HepG2 (cell line): ENCODE measurements at regions not wholly inside any gene's neighbourhood (a gene's known extent, or its start where the extent isn't known, plus 50 kb on each side); places are given as distances from the start of the nearest gene placed in this dataset.

ENCODE experiments used
- ATAC-seq: fragments of 200-7000 bp; cut with Tn5 transposase; 3 replicates; pipeline ENCODE4 v1.9.1; 2020; ENCODE audit warnings: mild to moderate bottlenecking, moderate library complexity
- BruUV-seq: library from RNA; stranded (reverse); fragments of 400-500 nt; replicated peaks from 2 replicates; lab custom pipeline; 2021; lab: Mats Ljungman, UMichigan
- CTCF ChIA-PET: fragments of 300-600 bp; formaldehyde crosslinking; extraction: SDS; loops from one replicate; lab custom pipeline; 2021; ENCODE audit warnings: low total read pairs, inconsistent platforms, low intra/inter-chr PET ratio; lab: Yijun Ruan, JAX
- POLR2A ChIA-PET: fragments of 350-600 bp; sonication (Branson Sonifier 250); formaldehyde crosslinking; loops from one replicate; lab custom pipeline; 2020; ENCODE audit warnings: antibody characterized with exemption, inconsistent platforms; lab: Yijun Ruan, JAX
- DNase-seq: peaks from one replicate; pipeline ENCODE4 v3.0.0-alpha.2; 2015; ENCODE audit warnings: low spot score
- FAIRE-seq: peaks from 3 replicates; lab custom pipeline; 2011; peaks lifted over from hg19 to GRCh38; lab: Jason Lieb, UNC
- H2AFZ ChIP-seq: one replicate; pipeline ENCODE4 v1.6.1; 2011; ENCODE audit warnings: low read length, inconsistent platforms
- H3K27ac ChIP-seq: fragments of 300-600 bp; 3 replicates; pipeline ENCODE4 v1.8.0; 2011; ENCODE audit warnings: mixed run types, mild to moderate bottlenecking, mixed read lengths, low read length, inconsistent platforms; ENCODE audit not compliant: insufficient read depth; ENCODE audit errors: extremely low read length
- H3K27me3 ChIP-seq, 2 experiments: fragments of 200-600 bp in 1 of 2; 2 replicates in 1 of 2; 3 replicates in 1 of 2; pipeline versions ENCODE4 v1.6.0 to v1.8.0; 2011; ENCODE audit warnings: low read length in 2 of 2, mild to moderate bottlenecking in 2 of 2, moderate library complexity in 2 of 2, inconsistent platforms in 1 of 2; ENCODE audit not compliant: insufficient read depth in 2 of 2, control insufficient read depth in 1 of 2
- H3K36me3 ChIP-seq, 2 experiments: fragments of 200-600 bp in 1 of 2; replicated peaks in 1 of 2; 2 replicates in 1 of 2; 3 replicates in 1 of 2; pipeline versions ENCODE4 v1.5.1 to v1.8.0; 2011; ENCODE audit warnings: low read length in 2 of 2, inconsistent platforms in 1 of 2; ENCODE audit not compliant: insufficient read depth in 2 of 2, control insufficient read depth in 1 of 2
- H3K4me1 ChIP-seq: 2 replicates; pipeline ENCODE4 v1.5.1; 2012; ENCODE audit warnings: low read length, inconsistent platforms; ENCODE audit not compliant: insufficient read depth
- H3K4me2 ChIP-seq: 2 replicates; pipeline ENCODE4 v1.6.0; 2011; ENCODE audit warnings: low read depth, low read length, inconsistent platforms
- H3K4me3 ChIP-seq, 3 experiments: fragments of 200-600 bp in 1 of 3; sonication (generic), shearing (Covaris generic) in 1 of 3; replicated peaks in 1 of 3; 2 replicates each; pipeline ENCODE4 v1.5.1; 2011 to 2016; ENCODE audit warnings: low read length in 3 of 3, inconsistent platforms in 2 of 3, low read depth in 2 of 3, mild to moderate bottlenecking in 2 of 3, control low read depth in 1 of 3, mixed read lengths in 1 of 3; ENCODE audit not compliant: insufficient read depth in 1 of 3
- H3K79me2 ChIP-seq: one replicate; pipeline ENCODE4 v1.6.1; 2011; ENCODE audit warnings: low read length, inconsistent platforms; ENCODE audit not compliant: insufficient read depth
- H3K9ac ChIP-seq: 2 replicates; pipeline ENCODE4 v1.6.0; 2011; ENCODE audit warnings: mild to moderate bottlenecking, low read depth, low read length, inconsistent platforms; ENCODE audit not compliant: insufficient read depth
- H3K9me3 ChIP-seq: 2 replicates; pipeline ENCODE4 v1.5.1; 2012; ENCODE audit warnings: mild to moderate bottlenecking, low read length
- H4K20me1 ChIP-seq: 2 replicates; pipeline ENCODE4 v1.6.0; 2011; ENCODE audit warnings: inconsistent platforms, mild to moderate bottlenecking, low read length, moderate library complexity; ENCODE audit not compliant: insufficient read depth
- EZH2 ChIP-seq: conservative IDR thresholded peaks from 2 replicates; pipeline ENCODE4 v1.6.1; 2012; ENCODE audit warnings: mild to moderate bottlenecking, low read depth, low read length, moderate library complexity
- IRX3 ChIP-seq: sonication (generic); formaldehyde crosslinking; IDR thresholded peaks from 2 replicates; pipeline ENCODE4 v1.8.1; 2023; ENCODE audit warnings: mild to moderate bottlenecking, low read depth, missing genetic modification reagents, borderline replicate concordance
- MBD4 ChIP-seq: IDR thresholded peaks from 2 replicates; pipeline ENCODE4 v1.6.1; 2012; ENCODE audit warnings: low read length, inconsistent platforms, borderline replicate concordance
- NONO ChIP-seq, 2 experiments: fragments of 450-650 bp in 1 of 2; sonication (generic) in 1 of 2; formaldehyde crosslinking in 1 of 2; IDR thresholded peaks in 1 of 2; conservative IDR thresholded peaks in 1 of 2; 2 replicates each; pipeline versions ENCODE4 v1.6.1 to v1.8.0; 2017 to 2022; ENCODE audit warnings: mild to moderate bottlenecking in 1 of 2, missing genetic modification reagents in 1 of 2, moderate library complexity in 1 of 2
- REXO4 ChIP-seq: sonication (generic); formaldehyde crosslinking; IDR thresholded peaks from 2 replicates; pipeline ENCODE4 v1.8.0; 2022; ENCODE audit warnings: missing genetic modification reagents, mild to moderate bottlenecking, borderline replicate concordance
- ZNF207 ChIP-seq: fragments of 450-650 bp; IDR thresholded peaks from 2 replicates; pipeline ENCODE4 v1.6.1; 2016; ENCODE audit warnings: antibody characterized with exemption, borderline replicate concordance
- ZNF224 ChIP-seq: sonication (generic); formaldehyde crosslinking; IDR thresholded peaks from 2 replicates; pipeline ENCODE4 v1.5.0; 2020; ENCODE audit warnings: mild to moderate bottlenecking, missing genetic modification reagents
- ZNF317 ChIP-seq: sonication (generic); formaldehyde crosslinking; IDR thresholded peaks from 2 replicates; pipeline ENCODE4 v1.5.0; 2020; ENCODE audit warnings: mild to moderate bottlenecking, missing genetic modification reagents
- ZNF326 ChIP-seq: sonication (generic); formaldehyde crosslinking; IDR thresholded peaks from 2 replicates; pipeline ENCODE4 v1.4.0; 2020; ENCODE audit warnings: missing genetic modification reagents, borderline replicate concordance
- WGBS: methylation state at CpG from one replicate; pipeline ENCODE4 v1.1.6; 2017; ENCODE audit warnings: low lambda C conversion rate; 5-methylcytosine and 5-hydroxymethylcytosine counted together
- in situ Hi-C: cut with HindIII; loops from 2 replicates; pipeline ENCODE4 v1.10.0; 2017; ENCODE audit warnings: low pct_unique_long_range_greater_than_20kb; ENCODE audit not compliant: extremely low pct_ligation_motif_present
- intact Hi-C: fragments of 100-400 bp; cut with micrococcal nuclease; formaldehyde crosslinking; loops from one replicate; pipeline ENCODE4 v1.10.0; 2022; ENCODE audit not compliant: unreplicated experiment
- TF ChIP-seq, protein P1 (sequence below): sonication (generic); formaldehyde crosslinking; IDR thresholded peaks from 2 replicates; pipeline ENCODE4 v1.4.0; 2020; ENCODE audit warnings: missing genetic modification reagents
- TF ChIP-seq, protein P2 (sequence below): sonication (generic); formaldehyde crosslinking; IDR thresholded peaks from 2 replicates; pipeline ENCODE4 v1.5.1; 2020; ENCODE audit warnings: mild to moderate bottlenecking, moderate library complexity, missing genetic modification reagents
- TF ChIP-seq, protein P3 (sequence below): sonication (generic); formaldehyde crosslinking; IDR thresholded peaks from 2 replicates; pipeline ENCODE4 v1.9.0; 2022; ENCODE audit warnings: missing genetic modification reagents, mild to moderate bottlenecking, borderline replicate concordance

DNA sequence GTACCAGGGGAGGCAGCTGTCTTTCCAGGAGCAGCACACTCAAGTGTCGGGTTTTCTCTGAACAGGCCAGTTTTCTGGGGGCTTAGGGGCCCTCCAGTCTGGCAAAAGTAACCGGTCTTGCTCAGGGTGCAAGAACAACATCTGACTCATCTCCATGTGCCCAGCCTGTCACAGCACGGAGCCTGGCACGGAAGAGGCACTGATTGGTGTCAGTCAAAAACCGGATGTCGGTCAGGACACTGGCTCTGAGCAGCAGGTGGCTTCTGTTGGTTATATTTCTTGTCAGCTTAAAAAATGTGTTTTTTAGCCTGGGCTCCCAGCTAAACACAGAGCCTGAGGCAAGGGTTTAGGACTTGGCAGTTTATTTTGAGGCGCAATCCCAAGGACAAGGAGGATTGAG, 139.9 kb downstream of the FBLN2 start (continued):
- TF ChIP-seq NONO (IDR thresholded peaks at IDR 0.05) (no peak), NONO (CRISPR knock-in tag; conservative IDR thresholded peaks at IDR 0.05) (no peak), IRX3 (no peak), EZH2 (no peak)
- TF ChIP-seq, protein P1, sequence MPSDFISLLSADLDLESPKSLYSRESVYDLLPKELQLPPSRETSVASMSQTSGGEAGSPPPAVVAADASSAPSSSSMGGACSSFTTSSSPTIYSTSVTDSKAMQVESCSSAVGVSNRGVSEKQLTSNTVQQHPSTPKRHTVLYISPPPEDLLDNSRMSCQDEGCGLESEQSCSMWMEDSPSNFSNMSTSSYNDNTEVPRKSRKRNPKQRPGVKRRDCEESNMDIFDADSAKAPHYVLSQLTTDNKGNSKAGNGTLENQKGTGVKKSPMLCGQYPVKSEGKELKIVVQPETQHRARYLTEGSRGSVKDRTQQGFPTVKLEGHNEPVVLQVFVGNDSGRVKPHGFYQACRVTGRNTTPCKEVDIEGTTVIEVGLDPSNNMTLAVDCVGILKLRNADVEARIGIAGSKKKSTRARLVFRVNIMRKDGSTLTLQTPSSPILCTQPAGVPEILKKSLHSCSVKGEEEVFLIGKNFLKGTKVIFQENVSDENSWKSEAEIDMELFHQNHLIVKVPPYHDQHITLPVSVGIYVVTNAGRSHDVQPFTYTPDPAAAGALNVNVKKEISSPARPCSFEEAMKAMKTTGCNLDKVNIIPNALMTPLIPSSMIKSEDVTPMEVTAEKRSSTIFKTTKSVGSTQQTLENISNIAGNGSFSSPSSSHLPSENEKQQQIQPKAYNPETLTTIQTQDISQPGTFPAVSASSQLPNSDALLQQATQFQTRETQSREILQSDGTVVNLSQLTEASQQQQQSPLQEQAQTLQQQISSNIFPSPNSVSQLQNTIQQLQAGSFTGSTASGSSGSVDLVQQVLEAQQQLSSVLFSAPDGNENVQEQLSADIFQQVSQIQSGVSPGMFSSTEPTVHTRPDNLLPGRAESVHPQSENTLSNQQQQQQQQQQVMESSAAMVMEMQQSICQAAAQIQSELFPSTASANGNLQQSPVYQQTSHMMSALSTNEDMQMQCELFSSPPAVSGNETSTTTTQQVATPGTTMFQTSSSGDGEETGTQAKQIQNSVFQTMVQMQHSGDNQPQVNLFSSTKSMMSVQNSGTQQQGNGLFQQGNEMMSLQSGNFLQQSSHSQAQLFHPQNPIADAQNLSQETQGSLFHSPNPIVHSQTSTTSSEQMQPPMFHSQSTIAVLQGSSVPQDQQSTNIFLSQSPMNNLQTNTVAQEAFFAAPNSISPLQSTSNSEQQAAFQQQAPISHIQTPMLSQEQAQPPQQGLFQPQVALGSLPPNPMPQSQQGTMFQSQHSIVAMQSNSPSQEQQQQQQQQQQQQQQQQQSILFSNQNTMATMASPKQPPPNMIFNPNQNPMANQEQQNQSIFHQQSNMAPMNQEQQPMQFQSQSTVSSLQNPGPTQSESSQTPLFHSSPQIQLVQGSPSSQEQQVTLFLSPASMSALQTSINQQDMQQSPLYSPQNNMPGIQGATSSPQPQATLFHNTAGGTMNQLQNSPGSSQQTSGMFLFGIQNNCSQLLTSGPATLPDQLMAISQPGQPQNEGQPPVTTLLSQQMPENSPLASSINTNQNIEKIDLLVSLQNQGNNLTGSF (CRISPR knock-in tag), result no peak
- TF ChIP-seq, protein P2, sequence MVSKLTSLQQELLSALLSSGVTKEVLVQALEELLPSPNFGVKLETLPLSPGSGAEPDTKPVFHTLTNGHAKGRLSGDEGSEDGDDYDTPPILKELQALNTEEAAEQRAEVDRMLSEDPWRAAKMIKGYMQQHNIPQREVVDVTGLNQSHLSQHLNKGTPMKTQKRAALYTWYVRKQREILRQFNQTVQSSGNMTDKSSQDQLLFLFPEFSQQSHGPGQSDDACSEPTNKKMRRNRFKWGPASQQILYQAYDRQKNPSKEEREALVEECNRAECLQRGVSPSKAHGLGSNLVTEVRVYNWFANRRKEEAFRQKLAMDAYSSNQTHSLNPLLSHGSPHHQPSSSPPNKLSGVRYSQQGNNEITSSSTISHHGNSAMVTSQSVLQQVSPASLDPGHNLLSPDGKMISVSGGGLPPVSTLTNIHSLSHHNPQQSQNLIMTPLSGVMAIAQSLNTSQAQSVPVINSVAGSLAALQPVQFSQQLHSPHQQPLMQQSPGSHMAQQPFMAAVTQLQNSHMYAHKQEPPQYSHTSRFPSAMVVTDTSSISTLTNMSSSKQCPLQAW (CRISPR knock-in tag), result no peak

DNA sequence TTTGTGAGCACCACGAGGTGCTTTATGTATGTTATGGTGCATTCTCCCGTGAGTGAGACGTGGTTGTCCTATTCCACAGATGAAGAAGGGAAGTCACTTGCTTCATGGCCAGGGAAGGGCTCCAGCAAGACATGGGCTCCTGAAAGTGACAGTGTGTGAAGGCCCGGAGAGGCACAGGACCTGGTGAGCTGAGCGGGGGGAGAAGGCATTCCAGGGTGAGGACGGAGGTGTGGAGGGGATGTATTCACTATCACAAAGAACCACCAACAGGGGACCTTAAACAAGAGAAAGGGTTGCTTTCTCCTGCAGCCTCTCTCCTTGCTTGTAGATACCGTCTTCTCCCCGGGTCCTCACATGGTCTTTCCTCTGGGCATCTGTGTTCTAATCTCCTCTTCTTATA, 139.1 kb downstream of the FBLN2 start:
- Histone ChIP-seq H3K4me3 (no peak overlapping the region), H4K20me1 (no peaks in the 10 kb centered on the region), H3K9ac (no peak overlapping the region), H3K27ac (no peak overlapping the region), H3K79me2 (no peaks in the 10 kb centered on the region), H3K27me3 (peaks cover 5 to 88% of the 10 kb centered on the region in 2 experiments; a peak in 4 of 5 replicates), H3K4me1 (no peaks in the 10 kb centered on the region), H3K4me2 (no peak overlapping the region), H3K36me3 (no peaks in the 10 kb centered on the region), H2AFZ (no peak overlapping the region), H3K9me3 (no peaks in the 10 kb centered on the region)
- intact Hi-C loops, result no loop called here
- ChIA-PET CTCF (no interaction called here), POLR2A (no interaction called here)
- ATAC-seq, result no peak
- no TSS peak for BruUV-seq
- no peak for FAIRE-seq
- WGBS, result 4% methylated on average over 8 of the region's 8 CpGs
- DNase-seq, result no peak
- in situ Hi-C loops, result no loop called here
- TF ChIP-seq, protein P3, sequence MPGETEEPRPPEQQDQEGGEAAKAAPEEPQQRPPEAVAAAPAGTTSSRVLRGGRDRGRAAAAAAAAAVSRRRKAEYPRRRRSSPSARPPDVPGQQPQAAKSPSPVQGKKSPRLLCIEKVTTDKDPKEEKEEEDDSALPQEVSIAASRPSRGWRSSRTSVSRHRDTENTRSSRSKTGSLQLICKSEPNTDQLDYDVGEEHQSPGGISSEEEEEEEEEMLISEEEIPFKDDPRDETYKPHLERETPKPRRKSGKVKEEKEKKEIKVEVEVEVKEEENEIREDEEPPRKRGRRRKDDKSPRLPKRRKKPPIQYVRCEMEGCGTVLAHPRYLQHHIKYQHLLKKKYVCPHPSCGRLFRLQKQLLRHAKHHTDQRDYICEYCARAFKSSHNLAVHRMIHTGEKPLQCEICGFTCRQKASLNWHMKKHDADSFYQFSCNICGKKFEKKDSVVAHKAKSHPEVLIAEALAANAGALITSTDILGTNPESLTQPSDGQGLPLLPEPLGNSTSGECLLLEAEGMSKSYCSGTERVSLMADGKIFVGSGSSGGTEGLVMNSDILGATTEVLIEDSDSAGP (CRISPR knock-in tag), result no peak
- TF ChIP-seq ZNF224 (CRISPR knock-in tag), result no peak
- no peak for TF ChIP-seq MBD4
- TF ChIP-seq IRX3, result no peak
- TF ChIP-seq ZNF317 (CRISPR knock-in tag), result no peak
- no peak for TF ChIP-seq ZNF326 (CRISPR knock-in tag)
- TF ChIP-seq ZNF207, result no peak
- TF ChIP-seq REXO4 (CRISPR knock-in tag), result no peak
